Breast epithelium (tissue), 3 donors: ENCODE measurements at regions not wholly inside any gene's neighbourhood (a gene's known extent, or its start where the extent isn't known, plus 50 kb on each side); places are given as distances from the start of the nearest gene placed in this dataset.

Source experiments
- POLR2A ChIP-seq: fragments of 450-650 bp; IDR thresholded peaks from one replicate; pipeline ENCODE4 v1.6.1; 2016; ENCODE audit warnings: antibody characterized with exemption, mild to moderate bottlenecking, moderate library complexity
- POLR2AphosphoS5 ChIP-seq, 3 donors: sonication (generic); formaldehyde crosslinking; IDR thresholded peaks; one replicate each; pipeline ENCODE4 v1.6.1; 2017; ENCODE audit warnings: antibody characterized with exemption in 3 of 3
- TF ChIP-seq, protein P1 (sequence below), 3 donors: fragments of 450-650 bp; IDR thresholded peaks; one replicate each; pipeline ENCODE4 v1.5.1; 2016 to 2017; ENCODE audit warnings: antibody characterized with exemption in 3 of 3, mild to moderate bottlenecking in 3 of 3, moderate library complexity in 3 of 3

DNA sequence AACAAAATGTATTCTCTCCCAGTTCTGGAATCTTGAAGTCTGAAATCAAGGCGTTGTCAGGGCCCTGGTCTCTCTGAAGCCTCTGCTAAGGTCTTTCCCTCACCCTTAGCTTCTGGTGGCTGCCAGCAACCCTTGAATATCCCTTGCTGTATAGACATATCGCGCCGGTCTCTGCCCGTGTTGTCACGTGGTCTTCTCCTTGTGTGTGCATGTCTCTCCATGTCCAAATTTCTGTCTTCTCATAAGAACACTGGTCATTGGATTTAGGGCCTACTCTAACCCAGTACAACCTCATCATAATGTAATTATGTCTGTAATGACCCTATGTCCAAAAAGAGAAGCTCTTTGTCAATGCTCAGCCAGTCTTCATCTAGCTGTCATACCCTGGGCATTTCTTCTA, 85.7 kb upstream of the ETS2 start:
- TF ChIP-seq, protein P1, sequence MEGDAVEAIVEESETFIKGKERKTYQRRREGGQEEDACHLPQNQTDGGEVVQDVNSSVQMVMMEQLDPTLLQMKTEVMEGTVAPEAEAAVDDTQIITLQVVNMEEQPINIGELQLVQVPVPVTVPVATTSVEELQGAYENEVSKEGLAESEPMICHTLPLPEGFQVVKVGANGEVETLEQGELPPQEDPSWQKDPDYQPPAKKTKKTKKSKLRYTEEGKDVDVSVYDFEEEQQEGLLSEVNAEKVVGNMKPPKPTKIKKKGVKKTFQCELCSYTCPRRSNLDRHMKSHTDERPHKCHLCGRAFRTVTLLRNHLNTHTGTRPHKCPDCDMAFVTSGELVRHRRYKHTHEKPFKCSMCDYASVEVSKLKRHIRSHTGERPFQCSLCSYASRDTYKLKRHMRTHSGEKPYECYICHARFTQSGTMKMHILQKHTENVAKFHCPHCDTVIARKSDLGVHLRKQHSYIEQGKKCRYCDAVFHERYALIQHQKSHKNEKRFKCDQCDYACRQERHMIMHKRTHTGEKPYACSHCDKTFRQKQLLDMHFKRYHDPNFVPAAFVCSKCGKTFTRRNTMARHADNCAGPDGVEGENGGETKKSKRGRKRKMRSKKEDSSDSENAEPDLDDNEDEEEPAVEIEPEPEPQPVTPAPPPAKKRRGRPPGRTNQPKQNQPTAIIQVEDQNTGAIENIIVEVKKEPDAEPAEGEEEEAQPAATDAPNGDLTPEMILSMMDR (IDR thresholded peaks at IDR 0.05) = no peak
- no peak for TF ChIP-seq POLR2A
- TF ChIP-seq POLR2AphosphoS5 (IDR thresholded peaks at IDR 0.05) = no peak
